Common myeloid progenitor, CD34-positive (primary cell): ENCODE measurements at regions not wholly inside any gene's neighbourhood (a gene's known extent, or its start where the extent isn't known, plus 50 kb on each side); places are given as distances from the start of the nearest gene placed in this dataset.

Experiments used
- CTCF ChIA-PET: fragments of 350-600 bp; sonication (Branson Sonifier 250); formaldehyde crosslinking; loops from one replicate; lab custom pipeline; 2021; ENCODE audit warnings: antibody characterized with exemption; lab: Charles Lee
- POLR2A ChIA-PET: fragments of 350-600 bp; sonication (Branson Sonifier 250); formaldehyde crosslinking; loops from one replicate; lab custom pipeline; 2021; ENCODE audit warnings: antibody characterized with exemption; lab: Charles Lee
- DNase-seq, 3 donors: peaks; one replicate each; pipeline versions ENCODE4 v3.0.0 to v3.0.0-alpha.2; 2013
- H3K27ac ChIP-seq, 2 experiments: 1 replicate in 1 of 2; 2 replicates in 1 of 2; pipeline ENCODE4 v1.7.0; 2013; ENCODE audit warnings: inconsistent platforms in 2 of 2, low read length in 2 of 2, mild to moderate bottlenecking in 2 of 2, low read depth in 1 of 2, moderate library complexity in 1 of 2; ENCODE audit not compliant: severe bottlenecking in 2 of 2, insufficient read depth in 1 of 2, poor library complexity in 1 of 2
- H3K27me3 ChIP-seq, 5 experiments: replicated peaks in 2 of 5; 1 replicate in 3 of 5; 2 replicates in 2 of 5; pipeline versions ENCODE4 v1.6.1 to v1.7.0; 2013; ENCODE audit warnings: low read length in 4 of 5, mild to moderate bottlenecking in 2 of 5, moderate library complexity in 2 of 5, inconsistent platforms in 1 of 5; ENCODE audit not compliant: insufficient read depth in 5 of 5, control insufficient read depth in 4 of 5
- H3K36me3 ChIP-seq, 4 experiments: 1 replicate in 2 of 4; 2 replicates in 2 of 4; pipeline versions ENCODE4 v1.6.1 to v1.7.0; 2013; ENCODE audit warnings: low read length in 3 of 4, control low read depth in 1 of 4, mild to moderate bottlenecking in 1 of 4; ENCODE audit not compliant: control insufficient read depth in 4 of 4, insufficient read depth in 4 of 4
- H3K4me1 ChIP-seq, 4 experiments: 1 replicate in 3 of 4; 2 replicates in 1 of 4; pipeline versions ENCODE4 v1.6.1 to v1.7.1; 2013; ENCODE audit warnings: low read length in 3 of 4, mild to moderate bottlenecking in 3 of 4, control low read depth in 1 of 4, inconsistent platforms in 1 of 4, moderate library complexity in 1 of 4; ENCODE audit not compliant: control insufficient read depth in 4 of 4, insufficient read depth in 4 of 4; ENCODE audit errors: control extremely low read depth in 1 of 4
- H3K4me3 ChIP-seq, 7 experiments: 1 replicate in 4 of 7; 2 replicates in 3 of 7; pipeline versions ENCODE4 v1.5.1 to v1.7.0; 2013; ENCODE audit warnings: mild to moderate bottlenecking in 7 of 7, low read length in 6 of 7, moderate library complexity in 6 of 7, inconsistent platforms in 2 of 7, low read depth in 2 of 7, control low read depth in 1 of 7; ENCODE audit not compliant: insufficient read depth in 4 of 7, control insufficient read depth in 1 of 7; ENCODE audit errors: extremely low read depth in 1 of 7
- H3K9me3 ChIP-seq, 5 experiments: 1 replicate in 4 of 5; 2 replicates in 1 of 5; pipeline versions ENCODE4 v1.6.1 to v1.7.1; 2013; ENCODE audit warnings: low read length in 4 of 5, mild to moderate bottlenecking in 2 of 5, inconsistent platforms in 1 of 5, low read depth in 1 of 5, moderate library complexity in 1 of 5; ENCODE audit not compliant: control insufficient read depth in 4 of 5, insufficient read depth in 2 of 5; ENCODE audit errors: control extremely low read depth in 1 of 5
- WGBS: methylation state at CpG from one replicate; pipeline ENCODE4 v1.1.5; 2013; ENCODE audit not compliant: insufficient coverage; 5-methylcytosine and 5-hydroxymethylcytosine counted together

DNA sequence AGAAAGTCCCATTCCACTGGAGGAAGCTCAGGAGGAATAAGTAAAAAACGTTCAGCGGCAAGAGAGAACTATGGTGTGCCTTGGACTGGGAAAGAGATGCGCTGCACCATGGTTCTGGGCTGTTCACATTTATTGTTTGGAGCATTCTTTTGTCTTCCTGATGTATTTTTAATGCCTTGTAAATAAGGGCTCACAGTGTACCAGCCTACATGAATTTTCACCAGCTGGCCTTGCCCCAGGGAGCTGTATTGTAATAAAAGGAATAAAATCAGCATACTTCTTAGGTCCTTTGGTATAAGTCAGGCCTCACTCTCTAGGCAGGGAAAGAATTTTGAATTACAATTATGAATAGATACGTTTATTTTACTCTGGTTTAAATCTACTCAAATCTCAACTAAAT lies 1249.6 kb downstream of the CNTNAP5 start:
- WGBS: 95% methylated on average over 3 of the region's 4 CpGs
- ChIA-PET POLR2A (no interaction called here), CTCF (no interaction called here)
- H3K27me3 ChIP-seq: no peaks in the 10 kb centered on the region
- no peaks in the 10 kb centered on the region for H3K9me3 ChIP-seq
- no peak for DNase-seq
- H3K4me1 ChIP-seq: no peaks in the 10 kb centered on the region
- H3K27ac ChIP-seq: no peak overlapping the region
- no peak overlapping the region for H3K4me3 ChIP-seq
- no peaks in the 10 kb centered on the region for H3K36me3 ChIP-seq

DNA sequence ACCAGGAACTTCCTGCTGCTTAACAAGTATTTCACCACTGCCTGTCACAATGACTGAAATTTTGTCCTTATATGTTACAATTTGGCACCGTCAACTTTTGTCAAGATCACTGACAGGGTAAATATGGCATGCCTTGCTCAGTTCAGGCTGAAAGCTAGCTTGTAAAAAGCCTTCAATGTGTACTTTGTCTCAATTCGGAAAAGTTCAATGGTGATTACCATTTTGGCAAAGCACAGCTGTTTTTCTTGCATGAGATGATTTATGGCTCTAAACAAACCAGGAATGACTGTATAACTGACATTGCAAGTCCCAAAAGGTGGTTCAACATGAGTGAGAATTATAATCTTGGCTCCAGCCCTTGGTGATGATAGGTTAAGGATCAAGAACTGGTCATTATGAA lies 1255.2 kb downstream of the CNTNAP5 start:
- no peaks in the 10 kb centered on the region for H3K9me3 ChIP-seq
- 93% methylated on average over 2 of the region's 2 CpGs for WGBS

DNA sequence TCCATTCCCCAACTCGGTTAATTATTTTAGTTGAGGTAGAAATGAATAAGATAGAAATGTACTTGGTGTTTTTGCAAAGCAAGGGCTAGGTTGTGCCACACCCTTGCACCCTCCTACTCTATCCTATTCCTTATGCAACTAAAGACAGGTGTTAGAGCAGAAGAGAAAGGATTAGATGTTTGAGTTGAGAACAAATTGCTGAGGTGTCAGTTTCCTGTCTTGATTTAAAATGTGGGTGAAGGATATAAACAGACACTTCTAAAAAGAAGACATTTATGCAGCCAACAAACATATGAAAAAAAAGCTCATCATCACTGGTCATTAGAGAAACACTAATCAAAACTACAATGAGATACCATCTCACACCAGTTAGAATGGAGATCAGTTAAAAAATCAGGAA lies 1256.2 kb downstream of the CNTNAP5 start:
- CTCF ChIA-PET: no interaction called here
- no CpG with 5 or more reads among the region's 1 CpG for WGBS

More for the DNA sequence above, 1255.2 kb downstream of the CNTNAP5 start:
- no peak for DNase-seq
- no peaks in the 10 kb centered on the region for H3K27me3 ChIP-seq
- no peaks in the 10 kb centered on the region for H3K36me3 ChIP-seq
- ChIA-PET POLR2A (no interaction called here), CTCF (no interaction called here)
- H3K4me3 ChIP-seq: no peak overlapping the region
- no peaks in the 10 kb centered on the region for H3K4me1 ChIP-seq
- no peak overlapping the region for H3K27ac ChIP-seq

DNA sequence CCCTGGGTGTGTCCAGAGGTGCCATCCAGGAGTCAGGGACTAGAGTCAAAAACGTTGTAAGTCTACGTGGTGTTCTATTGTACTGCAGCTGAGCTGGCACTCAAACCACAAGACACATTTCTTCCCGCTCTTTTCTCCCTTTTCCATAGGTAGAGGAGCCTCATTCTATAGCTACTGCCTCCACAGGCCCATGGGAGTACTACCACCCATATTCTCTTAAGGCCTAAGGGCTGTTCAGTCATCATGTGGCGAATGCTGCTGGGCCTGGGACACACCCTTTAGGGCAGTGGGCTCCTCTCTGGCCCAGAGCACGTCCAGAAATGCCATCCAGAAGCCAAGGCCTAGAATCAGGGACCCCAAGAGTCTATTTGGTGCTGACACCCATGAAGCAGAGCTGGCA lies 1271.7 kb downstream of the CNTNAP5 start:
- Histone ChIP-seq H3K27me3 (no peaks in the 10 kb centered on the region), H3K9me3 (no peaks in the 10 kb centered on the region), H3K4me1 (no peaks in the 10 kb centered on the region), H3K4me3 (no peak overlapping the region), H3K27ac (no peak overlapping the region), H3K36me3 (no peaks in the 10 kb centered on the region)
- CTCF ChIA-PET: no interaction called here
- POLR2A ChIA-PET: no interaction called here
- DNase-seq: no peak
- WGBS: 86% methylated on average over 4 of the region's 5 CpGs

More for the DNA sequence above, 1256.2 kb downstream of the CNTNAP5 start:
- no peak for DNase-seq
- H3K4me1 ChIP-seq: no peaks in the 10 kb centered on the region
- H3K36me3 ChIP-seq: no peaks in the 10 kb centered on the region
- H3K4me3 ChIP-seq: no peak overlapping the region
- no peak overlapping the region for H3K27ac ChIP-seq
- no peaks in the 10 kb centered on the region for H3K9me3 ChIP-seq
- H3K27me3 ChIP-seq: no peaks in the 10 kb centered on the region
- POLR2A ChIA-PET: no interaction called here

DNA sequence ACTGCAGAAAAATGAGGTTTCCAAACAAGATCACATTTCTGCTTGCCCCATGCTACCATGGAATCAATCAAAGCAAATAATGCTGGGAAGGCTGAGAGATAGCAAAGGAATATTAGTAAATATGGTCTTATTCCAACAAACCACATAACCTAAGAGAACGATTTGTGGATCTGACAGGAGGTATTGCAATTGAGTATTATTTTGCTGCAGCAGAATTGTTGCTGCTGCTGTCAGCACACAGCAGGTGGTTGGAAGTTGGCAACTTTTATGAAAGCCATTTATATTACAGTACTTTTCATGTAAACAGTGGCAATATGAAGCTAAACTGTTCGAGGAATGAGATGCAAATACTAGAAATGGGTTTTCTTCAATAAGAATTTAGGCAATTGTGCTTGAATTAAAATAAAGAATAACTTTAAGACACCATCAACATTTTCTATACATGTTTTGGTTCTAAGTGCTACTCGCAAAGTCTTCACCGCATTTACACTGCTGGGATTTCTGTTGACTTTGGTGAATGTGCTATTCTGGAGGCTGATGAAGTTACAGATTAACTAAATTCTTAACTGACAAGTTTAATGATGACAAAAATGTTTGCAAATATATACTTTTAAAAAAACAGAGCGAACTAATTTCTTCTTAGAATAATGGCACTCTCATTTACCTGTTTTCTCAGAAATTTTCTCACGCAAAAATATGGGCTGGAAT lies 1285.7 kb downstream of the CNTNAP5 start:
- DNase-seq: no peak
- Histone ChIP-seq H3K27me3 (no peaks in the 10 kb centered on the region), H3K36me3 (no peaks in the 10 kb centered on the region), H3K4me3 (no peak overlapping the region), H3K27ac (no peak overlapping the region), H3K4me1 (no peaks in the 10 kb centered on the region), H3K9me3 (peaks cover 0 to 3% (median 0%) of the 10 kb centered on the region in 5 experiments)
- WGBS: no CpG with 5 or more reads among the region's 6 CpGs
- ChIA-PET CTCF (no interaction called here), POLR2A (no interaction called here)

DNA sequence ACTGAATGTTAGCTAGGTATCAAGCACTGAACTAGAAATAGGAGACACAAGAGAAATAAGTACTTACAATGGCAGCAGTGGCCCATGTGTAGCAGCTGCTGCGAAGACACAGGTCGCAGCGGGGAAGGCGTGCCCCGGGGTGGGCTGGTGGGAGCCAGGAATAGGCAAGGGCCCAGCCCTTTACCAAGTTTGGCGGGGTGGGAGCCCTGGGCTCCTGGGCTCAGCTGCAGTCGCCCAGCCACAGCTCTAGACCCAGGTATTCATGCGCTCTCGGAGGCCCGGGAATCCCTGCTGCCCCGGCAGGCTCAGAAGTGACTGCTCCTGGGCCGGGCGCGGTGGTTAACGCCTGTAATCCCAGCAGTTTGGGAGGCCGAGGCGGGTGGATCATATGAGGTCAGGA lies 1287.3 kb downstream of the CNTNAP5 start:
- DNase-seq: no peak
- H3K9me3 ChIP-seq: peaks cover 0 to 3% (median 0%) of the 10 kb centered on the region in 5 experiments
- 98% methylated on average over 17 of the region's 17 CpGs for WGBS
- H3K27ac ChIP-seq: no peak overlapping the region
- H3K36me3 ChIP-seq: no peaks in the 10 kb centered on the region
- H3K27me3 ChIP-seq: no peaks in the 10 kb centered on the region
- ChIA-PET CTCF (no interaction called here), POLR2A (no interaction called here)
- no peak overlapping the region for H3K4me3 ChIP-seq
- H3K4me1 ChIP-seq: no peaks in the 10 kb centered on the region

DNA sequence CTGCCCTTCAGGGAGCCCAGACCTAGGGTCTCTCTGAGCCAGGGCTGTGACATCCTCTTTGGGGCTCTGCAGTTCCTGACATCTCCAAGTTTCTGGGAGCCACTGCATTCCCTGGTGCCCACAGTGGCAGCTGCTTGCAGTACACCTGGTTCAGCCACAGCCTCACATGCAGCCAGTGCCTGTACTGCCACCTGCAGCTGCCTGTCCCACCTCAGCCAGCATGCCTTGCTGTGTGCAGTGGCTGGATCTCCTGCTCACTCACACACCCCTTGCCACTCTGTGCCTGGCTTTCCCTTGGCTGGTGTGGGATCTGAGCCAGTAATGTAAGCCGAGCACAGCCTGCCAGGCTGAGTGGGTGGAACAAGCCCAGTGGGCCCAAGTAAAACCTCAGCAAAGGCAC lies 1288.7 kb downstream of the CNTNAP5 start:
- no peak overlapping the region for H3K4me3 ChIP-seq
- no peaks in the 10 kb centered on the region for H3K36me3 ChIP-seq
- no peaks in the 10 kb centered on the region for H3K4me1 ChIP-seq
- peaks cover 0 to 3% (median 0%) of the 10 kb centered on the region in 5 experiments for H3K9me3 ChIP-seq
- H3K27me3 ChIP-seq: no peaks in the 10 kb centered on the region
- DNase-seq: no peak
- no peak overlapping the region for H3K27ac ChIP-seq
- 90% methylated on average over 1 of the region's 1 CpG for WGBS
- ChIA-PET CTCF (no interaction called here), POLR2A (no interaction called here)
